OCI-LY7 (cell line): ENCODE measurements at regions not wholly inside any gene's neighbourhood (a gene's known extent, or its start where the extent isn't known, plus 50 kb on each side); places are given as distances from the start of the nearest gene placed in this dataset.

ENCODE experiments used
- BruUV-seq: library from RNA; stranded (reverse); fragments of 400-500 nt; replicated peaks from 2 replicates; lab custom pipeline; 2021; lab: Mats Ljungman, UMichigan
- CTCF ChIA-PET: fragments of 300-600 bp; sonication (Branson Sonifier 250); formaldehyde crosslinking; loops from one replicate; lab custom pipeline; 2022; ENCODE audit warnings: antibody characterized with exemption; ENCODE audit not compliant: unreplicated experiment; lab: Charles Lee
- POLR2A ChIA-PET: fragments of 300-600 bp; sonication (Branson Sonifier 250); formaldehyde crosslinking; loops from one replicate; lab custom pipeline; 2022; ENCODE audit warnings: antibody characterized with exemption; lab: Charles Lee
- DNase-seq: peaks from one replicate; pipeline ENCODE4 v3.0.0-alpha.2; 2015; ENCODE audit warnings: low spot score
- H2AFZ ChIP-seq: fragments of 200-600 bp; sonication (generic), shearing (Covaris generic); 2 replicates; pipeline ENCODE4 v1.6.1; 2014; ENCODE audit warnings: mild to moderate bottlenecking, antibody characterized with exemption, low read length, moderate library complexity
- H3K27ac ChIP-seq: fragments of 200-600 bp; sonication (generic); 2 replicates; pipeline ENCODE4 v1.5.1; 2014; ENCODE audit warnings: mixed run types, low read depth, mild to moderate bottlenecking, moderate library complexity, low read length, inconsistent platforms; ENCODE audit not compliant: poor library complexity, severe bottlenecking
- H3K36me3 ChIP-seq: fragments of 200-600 bp; sonication (generic); 2 replicates; pipeline ENCODE4 v1.6.1; 2014; ENCODE audit warnings: mild to moderate bottlenecking, antibody characterized with exemption, low read length, moderate library complexity, mixed read lengths; ENCODE audit not compliant: insufficient read depth
- H3K4me1 ChIP-seq: fragments of 200-600 bp; sonication (generic); 2 replicates; pipeline ENCODE4 v1.5.1; 2014; ENCODE audit warnings: mild to moderate bottlenecking, low read length; ENCODE audit not compliant: insufficient read depth, poor library complexity, severe bottlenecking
- H3K4me2 ChIP-seq: fragments of 200-600 bp; sonication (generic); 2 replicates; pipeline ENCODE4 v1.6.1; 2014; ENCODE audit warnings: mild to moderate bottlenecking, low read length
- H3K4me3 ChIP-seq: fragments of 200-600 bp; sonication (generic); 2 replicates; pipeline ENCODE4 v1.5.1; 2014; ENCODE audit warnings: mild to moderate bottlenecking, low read depth, low read length; ENCODE audit not compliant: poor library complexity, severe bottlenecking
- H3K79me2 ChIP-seq: fragments of 200-600 bp; sonication (generic); 2 replicates; pipeline ENCODE4 v1.6.1; 2016; ENCODE audit warnings: low read depth, mild to moderate bottlenecking, low read length, moderate library complexity, mixed read lengths; ENCODE audit not compliant: insufficient read depth
- H3K9me2 ChIP-seq: fragments of 200-600 bp; sonication (generic); 2 replicates; pipeline ENCODE4 v1.6.1; 2016; ENCODE audit warnings: mild to moderate bottlenecking, low read length, mixed read lengths; ENCODE audit not compliant: insufficient read depth
- H3K9me3 ChIP-seq: fragments of 200-600 bp; sonication (generic); 2 replicates; pipeline ENCODE4 v1.6.1; 2014; ENCODE audit warnings: mild to moderate bottlenecking, mixed run types, low read length, mixed read lengths
- H4K20me1 ChIP-seq: fragments of 200-600 bp; sonication (generic); 2 replicates; pipeline ENCODE4 v1.6.1; 2014; ENCODE audit warnings: mild to moderate bottlenecking, antibody characterized with exemption, low read length, moderate library complexity, mixed read lengths; ENCODE audit not compliant: insufficient read depth
- EZH2phosphoT487 ChIP-seq: fragments of 200-600 bp; sonication (generic); IDR thresholded peaks from 2 replicates; pipeline ENCODE4 v1.6.1; 2018; ENCODE audit warnings: low read depth, borderline replicate concordance, mild to moderate bottlenecking, mixed run types, antibody characterized with exemption, low read length, moderate library complexity, mixed read lengths
- intact Hi-C: fragments of 100-400 bp; cut with micrococcal nuclease; formaldehyde crosslinking; loops from one replicate; pipeline ENCODE4 v1.10.0; 2022; ENCODE audit not compliant: unreplicated experiment
- TF ChIP-seq, protein P1 (sequence below): fragments of 200-600 bp; sonication (generic); conservative IDR thresholded peaks from 2 replicates; pipeline ENCODE4 v1.5.1; 2014; ENCODE audit warnings: mild to moderate bottlenecking, antibody characterized with exemption, low read length, moderate library complexity, mixed read lengths

GRCh38 chr2:49837561-49838293, 683.4 kb upstream of the FSHR start:
- H3K9me3 ChIP-seq = no peaks in the 10 kb centered on the region
- no peaks in the 10 kb centered on the region for H3K9me2 ChIP-seq
- H3K27ac ChIP-seq = no peak overlapping the region
- BruUV-seq = no TSS peak
- CTCF ChIA-PET = no interaction called here
- intact Hi-C loops = no loop called here
- no peaks in the 10 kb centered on the region for H3K79me2 ChIP-seq
- no peak overlapping the region for H3K4me2 ChIP-seq
- H3K36me3 ChIP-seq = no peaks in the 10 kb centered on the region
- POLR2A ChIA-PET = no interaction called here
- no peak for DNase-seq
- H3K4me3 ChIP-seq = no peak overlapping the region
- no peaks in the 10 kb centered on the region for H4K20me1 ChIP-seq
- H3K4me1 ChIP-seq = no peaks in the 10 kb centered on the region
- no peak for TF ChIP-seq EZH2phosphoT487
- TF ChIP-seq, protein P1, sequence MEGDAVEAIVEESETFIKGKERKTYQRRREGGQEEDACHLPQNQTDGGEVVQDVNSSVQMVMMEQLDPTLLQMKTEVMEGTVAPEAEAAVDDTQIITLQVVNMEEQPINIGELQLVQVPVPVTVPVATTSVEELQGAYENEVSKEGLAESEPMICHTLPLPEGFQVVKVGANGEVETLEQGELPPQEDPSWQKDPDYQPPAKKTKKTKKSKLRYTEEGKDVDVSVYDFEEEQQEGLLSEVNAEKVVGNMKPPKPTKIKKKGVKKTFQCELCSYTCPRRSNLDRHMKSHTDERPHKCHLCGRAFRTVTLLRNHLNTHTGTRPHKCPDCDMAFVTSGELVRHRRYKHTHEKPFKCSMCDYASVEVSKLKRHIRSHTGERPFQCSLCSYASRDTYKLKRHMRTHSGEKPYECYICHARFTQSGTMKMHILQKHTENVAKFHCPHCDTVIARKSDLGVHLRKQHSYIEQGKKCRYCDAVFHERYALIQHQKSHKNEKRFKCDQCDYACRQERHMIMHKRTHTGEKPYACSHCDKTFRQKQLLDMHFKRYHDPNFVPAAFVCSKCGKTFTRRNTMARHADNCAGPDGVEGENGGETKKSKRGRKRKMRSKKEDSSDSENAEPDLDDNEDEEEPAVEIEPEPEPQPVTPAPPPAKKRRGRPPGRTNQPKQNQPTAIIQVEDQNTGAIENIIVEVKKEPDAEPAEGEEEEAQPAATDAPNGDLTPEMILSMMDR = no peak
- no peak overlapping the region for H2AFZ ChIP-seq

DNA sequence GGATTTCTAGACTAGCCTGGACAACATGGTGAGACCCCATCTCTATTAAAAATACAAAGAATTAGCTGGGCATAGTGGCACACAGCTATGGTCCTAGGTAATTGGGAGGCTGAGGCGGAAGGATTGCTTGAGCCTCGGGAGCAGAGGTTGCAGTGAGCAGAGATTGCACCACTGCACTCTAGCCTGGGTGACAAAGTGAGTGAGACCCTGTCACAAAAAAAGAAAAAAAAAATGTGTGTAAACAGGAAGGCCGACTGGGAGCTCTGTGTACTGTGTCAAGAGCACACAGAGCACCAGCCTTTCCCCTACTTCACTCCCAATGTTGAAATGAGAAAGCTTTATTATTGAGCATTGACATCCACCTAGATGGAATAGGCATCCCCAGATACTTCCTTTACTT, 681.7 kb upstream of the FSHR start:
- BruUV-seq = no TSS peak
- no peaks in the 10 kb centered on the region for H3K9me2 ChIP-seq
- H3K4me2 ChIP-seq = no peak overlapping the region
- no peaks in the 10 kb centered on the region for H4K20me1 ChIP-seq
- ChIA-PET CTCF (no interaction called here), POLR2A (interaction anchor here (0.6 to 0.8 kb wide), 3 partner anchors 14 to 309 kb away, joined by 3 to 4 read pairs (median 3); no protein-coding TSS in a partner anchor)
- intact Hi-C loops = no loop called here
- DNase-seq = no peak
- H3K4me3 ChIP-seq = no peak overlapping the region
- H3K9me3 ChIP-seq = no peaks in the 10 kb centered on the region
- H3K79me2 ChIP-seq = no peaks in the 10 kb centered on the region
- TF ChIP-seq, protein P1 = no peak
- no peak for TF ChIP-seq EZH2phosphoT487
- H3K36me3 ChIP-seq = no peaks in the 10 kb centered on the region
- no peaks in the 10 kb centered on the region for H3K4me1 ChIP-seq
- H2AFZ ChIP-seq = no peak overlapping the region
- H3K27ac ChIP-seq = no peak overlapping the region

DNA sequence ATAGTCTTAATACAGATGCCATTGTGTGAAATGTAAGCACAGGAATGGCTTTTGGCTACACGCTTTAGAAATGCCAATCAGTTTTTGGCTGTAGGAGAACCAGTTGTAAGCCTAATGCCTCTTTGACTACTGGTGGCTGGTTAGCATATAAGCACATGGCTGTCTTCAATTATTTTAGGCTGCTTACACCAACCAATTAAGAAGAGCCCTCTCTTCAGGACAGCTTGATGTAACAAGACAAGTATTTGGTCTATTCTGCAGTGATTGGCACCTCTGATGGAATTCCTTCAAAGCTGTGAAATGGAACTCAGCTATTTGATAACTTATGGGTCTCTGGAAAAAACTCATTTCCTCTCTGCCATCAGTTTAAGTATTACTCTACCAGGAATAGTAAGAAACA, 680.1 kb upstream of the FSHR start:
- intact Hi-C loops = no loop called here
- BruUV-seq = no TSS peak
- DNase-seq = no peak
- no peak for TF ChIP-seq EZH2phosphoT487
- TF ChIP-seq, protein P1 = no peak
- Histone ChIP-seq H3K79me2 (no peaks in the 10 kb centered on the region), H3K9me3 (no peaks in the 10 kb centered on the region), H3K4me2 (no peak overlapping the region), H3K36me3 (no peaks in the 10 kb centered on the region), H4K20me1 (no peaks in the 10 kb centered on the region), H3K27ac (no peak overlapping the region), H3K4me1 (no peaks in the 10 kb centered on the region), H2AFZ (no peak overlapping the region), H3K4me3 (no peak overlapping the region), H3K9me2 (no peaks in the 10 kb centered on the region)
- ChIA-PET POLR2A (interaction anchor here (1.3 kb wide), 1 partner anchor 8 kb away, joined by 3 read pairs; no protein-coding TSS in a partner anchor), CTCF (no interaction called here)
